Activated T-cell treated with anti-CD3 and anti-CD28 coated beads for 48 hours (primary cell): ENCODE measurements at regions not wholly inside any gene's neighbourhood (a gene's known extent, or its start where the extent isn't known, plus 50 kb on each side); places are given as distances from the start of the nearest gene placed in this dataset.
"Not testable (repeated sequence)": the region's sequence is repeated elsewhere in the genome, so short reads cannot be mapped to it uniquely, and the experiment has no call there.

Source experiments
- DNase-seq: peaks from one replicate; pipeline ENCODE4 v3.0.0-alpha.2; 2020; ENCODE audit warnings: low read depth

DNA sequence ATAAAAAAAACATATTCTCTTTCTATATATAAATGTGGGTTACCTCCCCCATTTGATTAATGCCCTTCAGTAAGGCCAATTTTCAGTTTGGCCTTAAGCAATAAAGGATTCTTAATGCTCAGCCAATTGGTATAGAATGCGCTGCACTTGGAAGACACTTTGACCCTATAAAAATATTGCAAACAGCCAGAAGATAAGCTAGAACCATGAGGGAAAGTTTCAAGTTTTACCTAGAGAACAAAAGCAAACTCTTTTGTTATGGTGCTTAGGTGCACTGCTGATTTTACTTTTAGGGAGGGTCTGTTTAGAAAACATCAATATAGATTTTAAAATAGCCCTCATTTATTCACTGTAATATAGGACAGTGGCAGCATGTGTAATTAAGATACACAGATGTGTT is 251.6 kb upstream of the SLC16A7 start:
- no peak for DNase-seq

- no peak for DNase-seq
These were observed 266.4 kb upstream of the SLC16A7 start for GRCh38 chr12:59329462-59329861.

- not testable (repeated sequence) for DNase-seq
These were observed 267.3 kb upstream of the SLC16A7 start for GRCh38 chr12:59328395-59329075.

DNA sequence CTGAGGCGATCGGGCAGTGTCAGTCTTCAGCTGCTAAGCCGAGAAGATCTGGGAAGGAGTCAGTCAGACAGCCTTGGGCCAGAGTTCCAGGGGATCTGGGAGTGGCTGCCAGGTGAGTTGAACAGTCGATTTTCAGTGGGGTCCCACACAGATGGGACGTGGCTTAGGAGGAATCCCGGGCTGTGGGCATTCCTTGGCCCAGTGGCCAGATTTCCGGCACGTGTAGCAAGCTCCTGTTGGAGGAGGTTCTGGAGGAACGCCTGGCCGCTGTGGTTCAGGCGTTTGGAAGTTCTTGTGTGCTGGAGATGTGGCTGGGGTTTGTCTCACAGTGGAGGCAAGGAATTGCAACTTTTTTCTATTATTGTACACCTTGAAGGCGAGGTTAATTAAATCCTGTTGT is 269.4 kb upstream of the SLC16A7 start:
- DNase-seq, result not testable (repeated sequence)

DNA sequence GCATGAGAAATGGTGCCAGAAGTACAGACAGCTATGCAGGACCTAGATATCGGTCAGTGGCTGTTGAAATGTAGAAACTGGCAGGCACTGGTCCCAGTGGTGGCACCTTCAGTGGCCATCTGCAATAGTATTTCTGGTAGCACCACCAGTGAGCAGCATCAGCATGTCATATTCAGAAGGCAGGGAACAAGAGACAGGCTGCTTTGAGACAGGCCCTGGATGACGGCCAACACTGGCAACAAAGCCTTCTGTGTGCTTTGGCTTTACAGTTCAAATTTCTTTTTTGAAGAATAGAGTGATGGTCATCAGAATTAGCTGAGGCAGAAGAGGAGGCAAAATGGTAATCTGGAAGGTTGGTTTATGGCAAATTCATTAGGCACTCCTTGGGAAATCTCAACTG is 273.4 kb upstream of the SLC16A7 start:
- DNase-seq, result no peak

- DNase-seq, result no peak
These were observed 274.6 kb upstream of the SLC16A7 start for GRCh38 chr12:59321278-59321677.

DNA sequence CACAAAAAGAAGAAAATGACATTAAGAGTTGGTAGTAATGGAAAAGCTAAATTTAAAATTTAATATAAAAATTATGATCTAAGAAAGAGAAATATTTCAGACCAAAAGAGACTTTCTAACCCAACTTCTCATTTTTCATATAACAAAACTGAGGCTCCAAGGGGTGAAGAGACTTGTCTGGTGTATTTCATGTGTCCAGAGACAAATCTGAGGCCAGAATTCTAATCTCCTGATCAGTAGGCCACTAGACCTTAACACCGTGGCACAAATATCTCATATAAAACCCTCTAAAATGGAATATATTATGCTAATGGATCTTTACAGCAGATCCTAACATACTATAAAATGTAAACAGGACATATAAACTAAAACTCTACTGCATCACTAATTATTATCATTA is 275.7 kb upstream of the SLC16A7 start:
- no peak for DNase-seq

GRCh38 chr12:59318940-59319339 is 276.9 kb upstream of the SLC16A7 start:
- DNase-seq, result no peak

DNA sequence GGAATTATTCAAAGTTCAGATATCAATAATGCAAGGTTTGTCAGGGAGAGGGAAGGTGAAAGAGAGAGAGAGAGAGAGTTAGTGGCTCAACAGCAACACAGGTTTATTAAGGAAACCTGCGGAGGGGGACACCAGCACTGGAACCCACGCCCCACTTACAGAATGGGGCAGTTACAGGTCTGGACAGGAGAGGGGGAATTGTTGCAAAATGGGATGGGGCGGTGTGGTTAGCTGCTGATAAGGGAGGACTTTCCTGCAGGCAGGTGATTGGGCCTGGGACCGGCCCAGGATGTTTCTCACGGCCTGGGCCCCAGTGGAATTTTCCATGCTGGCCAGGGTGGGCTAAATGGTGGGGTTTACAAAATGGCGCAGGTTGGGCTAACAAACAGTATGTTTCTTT is 278.2 kb upstream of the SLC16A7 start:
- no peak for DNase-seq

DNA sequence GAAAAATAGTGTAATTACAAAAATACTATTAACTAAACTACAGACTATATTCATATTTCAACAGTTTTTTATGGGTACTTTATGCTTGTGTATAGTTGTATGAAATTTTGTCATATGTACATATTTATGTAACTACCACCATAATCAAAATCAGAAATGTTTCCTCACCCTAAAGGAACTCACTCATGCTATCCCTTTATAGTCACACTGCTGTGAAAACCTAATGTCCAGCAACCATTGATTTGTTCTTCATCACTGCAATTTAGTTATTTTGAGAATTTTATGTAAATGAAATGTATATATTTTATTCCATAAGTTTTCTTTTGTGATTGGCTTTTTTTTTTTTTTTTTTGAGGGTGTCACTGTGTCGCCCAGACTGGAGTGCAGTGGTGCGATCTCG is 278.9 kb upstream of the SLC16A7 start:
- no peak for DNase-seq

GRCh38 chr12:59316354-59316753 is 279.5 kb upstream of the SLC16A7 start:
- not testable (repeated sequence) for DNase-seq

DNA sequence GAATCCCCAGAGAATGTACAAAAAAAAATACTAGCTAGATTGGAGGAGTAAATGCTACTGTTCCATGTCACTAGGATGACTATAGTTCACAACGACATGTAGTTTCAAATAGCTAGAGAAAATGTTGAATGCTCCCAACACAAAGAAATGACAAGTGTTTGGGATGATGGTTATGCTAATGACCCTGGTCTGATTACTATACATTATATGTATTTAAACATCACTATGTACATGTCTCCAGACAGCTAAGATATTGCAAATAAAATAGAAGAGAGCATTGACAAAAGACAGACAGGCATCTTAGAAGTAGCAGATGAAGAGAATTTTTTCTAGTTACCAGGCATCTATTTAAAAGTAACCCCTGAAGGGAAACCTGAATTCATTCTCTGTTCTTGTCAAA is 281.6 kb upstream of the SLC16A7 start:
- no peak for DNase-seq

DNA sequence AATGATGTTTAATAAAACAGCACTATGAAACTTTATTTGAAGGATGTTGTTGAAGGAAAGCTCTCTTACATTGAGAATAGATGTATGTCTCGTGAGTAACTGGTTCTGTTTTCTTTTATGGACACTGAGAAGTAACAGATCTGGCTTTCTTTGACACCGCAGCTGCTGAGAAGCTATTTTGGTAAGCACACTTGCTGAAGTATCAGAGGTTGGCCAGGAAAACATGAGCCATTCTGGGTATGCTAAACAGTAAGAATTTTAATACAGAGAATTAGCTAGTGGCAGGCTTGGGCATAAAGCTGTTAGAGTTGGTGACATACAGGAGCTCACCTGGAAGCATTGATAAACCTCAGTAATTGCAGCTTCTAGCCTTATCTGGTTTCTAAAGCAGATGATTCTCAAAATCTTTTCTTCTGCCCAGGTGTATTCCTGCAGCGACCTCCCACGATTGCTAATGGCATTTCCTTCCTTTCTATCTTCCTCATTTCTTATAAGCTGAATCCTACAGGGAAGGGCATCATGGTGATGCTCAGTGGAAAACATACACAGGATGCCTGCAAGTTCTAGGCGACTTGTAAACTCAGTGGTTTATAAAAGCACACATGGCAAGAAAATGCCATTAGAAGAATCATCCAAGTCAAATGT is 291.6 kb upstream of the SLC16A7 start:
- DNase-seq, result no peak

GRCh38 chr12:59298296-59298695 is 297.5 kb upstream of the SLC16A7 start:
- DNase-seq, result no peak

DNA sequence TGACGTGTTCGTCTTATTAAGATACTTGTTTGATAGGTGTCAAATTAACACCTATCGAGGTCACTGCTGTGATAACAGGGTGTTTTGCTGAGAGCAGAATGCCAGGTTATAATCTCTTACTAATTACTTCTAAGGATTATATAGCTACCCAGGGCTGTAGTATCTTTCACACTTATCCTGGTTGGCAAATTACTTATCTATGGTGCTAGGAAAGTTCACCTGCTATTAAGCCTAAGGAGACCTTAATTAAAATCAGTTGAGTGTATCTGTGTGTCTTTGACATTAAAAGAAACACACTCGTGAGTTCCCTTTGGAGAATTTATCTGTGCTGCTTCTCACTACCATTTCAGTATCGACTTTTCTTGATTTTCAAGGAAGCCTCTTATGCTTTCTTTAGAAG is 301.6 kb upstream of the SLC16A7 start:
- no peak for DNase-seq

DNA sequence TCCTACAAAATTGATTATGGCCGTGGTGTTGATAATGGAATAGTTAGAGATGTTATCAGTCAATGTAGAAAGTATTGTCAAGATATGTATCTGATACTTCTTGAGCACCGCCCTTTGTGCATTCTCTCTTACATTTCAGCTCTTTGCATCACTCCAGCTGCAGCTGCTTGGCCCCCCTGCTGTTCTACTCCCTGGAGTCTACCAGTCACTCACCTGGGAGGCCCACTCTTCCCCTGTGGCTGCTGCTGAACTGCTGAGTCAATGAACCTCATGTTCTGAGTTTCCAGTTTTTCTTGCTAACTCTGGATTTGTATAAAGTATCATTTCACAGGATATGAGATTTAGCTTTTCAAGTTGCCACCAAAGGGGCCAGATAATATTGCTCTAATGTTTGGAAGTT is 312.8 kb upstream of the SLC16A7 start:
- no peak for DNase-seq

DNA sequence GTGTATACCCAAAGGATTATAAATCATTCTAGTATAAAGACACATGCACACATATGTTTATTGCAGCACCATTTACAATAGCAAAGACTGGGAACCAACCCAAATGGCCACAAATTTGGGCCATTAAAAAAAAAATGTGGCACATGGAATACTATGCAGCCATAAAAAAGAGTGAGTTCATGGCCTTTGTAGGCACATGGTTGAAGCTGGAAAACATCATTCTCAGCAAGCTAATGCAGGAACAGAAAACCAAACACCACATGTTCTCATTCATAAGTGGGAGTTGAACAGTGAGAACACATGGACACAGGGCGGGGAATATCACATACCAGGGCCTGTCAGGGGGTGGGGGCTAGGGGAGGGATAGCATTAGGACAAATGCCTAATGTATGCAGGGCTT is 322.3 kb upstream of the SLC16A7 start:
- not testable (repeated sequence) for DNase-seq

- no peak for DNase-seq
These were observed 327.5 kb upstream of the SLC16A7 start for GRCh38 chr12:59268295-59268809.

GRCh38 chr12:59260202-59260601 is 335.6 kb upstream of the SLC16A7 start:
- no peak for DNase-seq

GRCh38 chr12:59252731-59253130 is 332.4 kb upstream of the LRIG3 start:
- no peak for DNase-seq

DNA sequence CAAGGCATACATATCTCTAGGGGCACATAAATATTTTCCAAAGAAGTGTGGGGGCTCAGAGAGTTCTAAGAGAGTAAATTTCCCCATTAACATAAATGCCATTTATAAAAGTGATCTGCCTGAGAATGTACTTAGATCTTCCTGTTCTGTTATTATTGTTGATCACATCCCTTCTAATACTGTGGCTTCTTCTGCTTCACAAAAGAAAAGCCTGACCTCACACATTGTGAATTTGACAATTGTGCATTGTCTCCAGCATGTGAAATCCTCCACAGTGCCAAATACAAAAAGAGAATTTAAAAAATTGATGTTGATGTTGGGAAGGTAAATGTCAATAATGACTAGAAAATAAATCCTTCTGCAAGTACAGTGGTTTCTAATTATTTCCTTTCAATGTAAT is 330.5 kb upstream of the LRIG3 start:
- no peak for DNase-seq

DNA sequence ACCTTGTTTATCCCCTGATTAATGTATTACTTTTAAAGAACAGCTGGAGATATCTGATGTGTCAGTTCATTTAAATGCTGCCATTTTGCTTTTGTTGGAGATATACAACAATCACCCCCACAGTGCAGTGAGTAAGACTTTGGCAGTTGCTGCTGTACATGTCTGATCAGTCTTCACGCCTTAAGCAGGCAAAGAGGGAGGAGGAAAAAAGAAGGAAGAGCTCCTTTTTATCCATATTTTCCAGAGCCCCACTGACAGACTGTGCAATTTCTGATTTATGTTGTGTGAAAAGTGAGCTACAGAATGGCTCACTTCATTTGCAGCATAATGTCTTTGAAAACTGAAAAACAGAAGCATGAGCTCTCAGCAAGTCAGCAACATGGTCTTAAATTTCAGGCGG is 319.7 kb upstream of the LRIG3 start:
- DNase-seq, result no peak

GRCh38 chr12:59234391-59234790 is 314.1 kb upstream of the LRIG3 start:
- no peak for DNase-seq

GRCh38 chr12:59230334-59230733 is 310.0 kb upstream of the LRIG3 start:
- no peak for DNase-seq
